T-helper 1 cell treated with Interleukin-12 subunit alpha and Interleukin-12 subunit beta and Interleukin-4 antibody, amounts not matched to agents 30 ng/mL and 1 ng/mL, for 36 hours (primary cell): ENCODE measurements at regions not wholly inside any gene's neighbourhood (a gene's known extent, or its start where the extent isn't known, plus 50 kb on each side); places are given as distances from the start of the nearest gene placed in this dataset.
"Not testable (repeated sequence)": the region's sequence is repeated elsewhere in the genome, so short reads cannot be mapped to it uniquely, and the experiment has no call there.

ENCODE experiments used
- intact Hi-C: fragments of 100-400 bp; cut with micrococcal nuclease; formaldehyde crosslinking; loops from one replicate; pipeline ENCODE4 v1.15.1; 2024

GRCh38 chr6:144423167-144423566, 138.0 kb downstream of the UTRN start:
- intact Hi-C loops: loop anchor here (5.0 kb wide), 1 partner anchor 136 kb away; the partner anchor contains the start of gene UTRN

DNA sequence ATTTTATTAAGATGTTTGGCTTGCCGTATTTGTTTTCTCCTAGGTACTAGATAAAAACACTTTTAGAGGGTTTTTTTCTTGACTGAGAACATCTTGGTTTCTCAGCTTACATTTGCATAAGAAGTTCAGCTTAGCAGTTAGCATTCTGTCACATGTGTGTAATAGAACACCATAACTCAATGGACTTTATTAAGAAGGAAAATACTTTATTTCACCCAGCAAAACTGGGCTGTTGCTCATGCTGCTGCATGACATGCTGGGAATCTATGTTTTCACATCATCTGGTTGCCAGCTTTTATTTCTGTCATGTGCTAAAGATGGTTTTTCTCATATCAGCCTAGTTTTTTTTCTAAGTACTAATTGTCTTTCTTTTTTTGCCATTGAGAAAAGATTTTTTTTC, 144.6 kb downstream of the UTRN start:
- intact Hi-C loops: no loop called here

DNA sequence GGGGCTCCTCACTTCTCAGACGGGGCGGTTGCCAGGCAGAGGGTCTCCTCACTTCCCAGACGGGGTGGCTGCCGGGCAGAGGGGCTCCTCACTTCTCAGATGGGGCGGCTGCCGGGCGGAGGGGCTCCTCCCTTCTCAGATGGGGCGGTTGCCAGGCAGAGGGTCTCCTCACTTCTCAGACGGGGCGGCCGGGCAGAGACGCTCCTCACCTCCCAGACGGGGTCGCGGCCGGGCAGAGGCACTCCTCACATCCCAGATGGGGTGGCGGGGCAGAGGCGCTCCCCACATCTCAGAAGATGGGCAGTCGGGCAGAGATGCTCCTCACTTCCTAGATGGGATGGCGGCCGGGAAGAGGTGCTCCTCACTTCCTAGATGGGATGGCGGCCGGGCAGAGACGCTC, 148.3 kb downstream of the UTRN start:
- intact Hi-C loops: not testable (repeated sequence)

DNA sequence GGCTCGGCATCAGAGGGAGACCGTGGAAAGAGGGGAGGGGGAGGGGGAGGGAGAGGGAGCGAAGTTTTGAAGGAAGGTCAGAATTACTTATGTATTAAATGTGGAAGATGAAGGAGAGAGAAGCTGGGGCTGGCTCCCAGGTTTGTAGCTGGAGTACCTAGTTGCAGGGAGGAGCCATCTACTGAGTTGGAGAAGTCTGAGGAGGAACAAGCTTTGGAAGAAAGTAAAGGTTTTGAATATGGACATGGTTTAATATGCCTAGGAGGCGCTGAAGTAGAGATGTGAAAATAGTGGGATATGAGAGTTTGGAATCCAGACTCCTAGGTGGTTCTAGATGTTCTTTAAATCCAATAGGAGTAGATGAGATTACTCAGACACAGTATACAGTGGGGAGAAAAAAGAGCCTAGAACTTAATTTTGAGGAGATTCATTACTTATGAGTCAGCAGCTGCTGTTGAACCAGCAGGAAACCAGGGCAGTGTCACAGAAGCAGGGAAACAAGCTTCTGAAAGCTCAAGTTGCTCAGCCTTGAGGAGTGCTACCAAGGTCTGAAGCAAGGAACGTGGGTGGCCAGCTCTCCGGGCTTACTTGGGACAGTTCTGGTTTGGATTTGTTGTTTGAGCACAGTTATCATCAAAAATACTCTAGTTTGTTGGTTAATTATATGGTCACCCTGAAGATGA, 149.3 kb downstream of the UTRN start:
- intact Hi-C loops: no loop called here

DNA sequence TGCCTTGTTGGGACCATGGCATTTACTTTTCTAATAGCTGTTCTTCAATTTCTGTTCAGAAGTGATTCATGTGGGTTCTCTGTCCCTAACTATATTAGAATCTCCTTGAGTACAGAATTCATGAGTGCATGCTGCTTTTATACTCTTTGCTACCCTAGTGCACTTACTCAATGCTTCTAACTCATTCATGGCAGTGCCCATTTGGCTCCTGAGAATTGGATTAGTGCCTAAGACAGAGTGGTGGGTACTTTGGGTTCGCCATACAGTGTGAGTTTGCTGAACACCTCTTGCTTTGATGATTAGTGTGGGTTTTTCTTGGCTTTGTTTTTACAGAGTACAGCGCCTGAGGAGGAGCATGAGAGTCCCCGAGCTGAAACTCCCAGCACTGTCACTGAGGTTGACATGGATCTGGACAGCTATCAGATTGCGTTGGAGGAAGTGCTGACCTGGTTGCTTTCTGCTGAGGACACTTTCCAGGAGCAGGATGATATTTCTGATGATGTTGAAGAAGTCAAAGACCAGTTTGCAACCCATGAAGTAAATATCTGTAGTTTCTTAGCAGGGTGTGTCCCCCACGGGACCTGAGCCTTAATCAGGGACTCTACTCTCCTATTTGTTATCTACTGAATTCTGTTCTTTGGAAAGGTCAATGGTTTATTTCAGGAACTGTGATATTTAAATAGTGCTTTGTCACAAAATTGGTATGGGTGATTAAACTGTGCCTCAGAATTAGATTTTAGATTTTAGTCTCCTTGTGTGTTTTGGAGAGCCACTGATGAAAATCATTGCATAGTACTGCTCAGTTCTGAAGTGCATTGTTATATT, 150.7 kb downstream of the UTRN start:
- intact Hi-C loops: no loop called here

- intact Hi-C loops: no loop called here
These were observed 152.0 kb downstream of the UTRN start for GRCh38 chr6:144437105-144437504.

GRCh38 chr6:144438103-144438502, 153.0 kb downstream of the UTRN start:
- intact Hi-C loops: no loop called here

DNA sequence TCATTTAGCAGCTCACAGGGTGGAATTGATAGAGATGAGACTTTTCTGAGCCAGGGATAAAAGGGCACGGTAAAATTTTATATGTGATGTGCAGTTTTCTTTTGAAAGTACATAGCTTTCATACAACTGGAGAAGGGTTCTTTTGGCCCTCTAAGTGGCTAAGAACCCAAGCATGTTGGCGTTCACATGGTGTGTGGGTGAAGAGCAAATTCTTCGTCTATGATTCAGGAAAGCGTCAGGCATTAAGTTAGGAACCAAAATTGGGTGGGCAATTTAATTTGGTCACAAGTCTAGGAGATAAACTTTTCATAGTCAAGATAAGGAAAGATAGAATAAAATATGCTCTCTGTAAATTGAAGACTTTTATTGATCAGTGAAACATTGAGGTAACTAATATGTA, 153.9 kb downstream of the UTRN start:
- intact Hi-C loops: no loop called here

- intact Hi-C loops: not testable (repeated sequence)
These were observed 156.7 kb downstream of the UTRN start for GRCh38 chr6:144441801-144442200.

GRCh38 chr6:144443157-144443556, 158.0 kb downstream of the UTRN start:
- intact Hi-C loops: no loop called here

DNA sequence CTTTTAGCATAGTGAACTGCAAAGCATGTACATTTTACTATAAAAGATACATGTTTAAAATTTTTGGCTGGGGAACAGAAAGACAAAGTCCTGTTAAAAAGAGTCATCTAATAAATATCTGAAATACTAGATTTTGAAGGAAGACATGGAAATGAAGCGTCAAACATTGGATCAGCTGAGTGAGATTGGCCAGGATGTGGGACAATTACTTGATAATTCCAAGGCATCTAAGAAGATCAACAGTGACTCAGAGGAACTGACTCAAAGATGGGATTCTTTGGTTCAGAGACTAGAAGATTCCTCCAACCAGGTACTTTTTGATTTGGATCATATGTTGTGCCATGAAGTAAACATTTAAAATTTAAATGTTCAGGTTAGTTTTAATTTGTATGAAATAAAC, 162.3 kb downstream of the UTRN start:
- intact Hi-C loops: no loop called here

- intact Hi-C loops: no loop called here
These were observed 164.1 kb downstream of the UTRN start for GRCh38 chr6:144449218-144449617.

- intact Hi-C loops: no loop called here
These were observed 164.9 kb downstream of the UTRN start for GRCh38 chr6:144449911-144450597.

DNA sequence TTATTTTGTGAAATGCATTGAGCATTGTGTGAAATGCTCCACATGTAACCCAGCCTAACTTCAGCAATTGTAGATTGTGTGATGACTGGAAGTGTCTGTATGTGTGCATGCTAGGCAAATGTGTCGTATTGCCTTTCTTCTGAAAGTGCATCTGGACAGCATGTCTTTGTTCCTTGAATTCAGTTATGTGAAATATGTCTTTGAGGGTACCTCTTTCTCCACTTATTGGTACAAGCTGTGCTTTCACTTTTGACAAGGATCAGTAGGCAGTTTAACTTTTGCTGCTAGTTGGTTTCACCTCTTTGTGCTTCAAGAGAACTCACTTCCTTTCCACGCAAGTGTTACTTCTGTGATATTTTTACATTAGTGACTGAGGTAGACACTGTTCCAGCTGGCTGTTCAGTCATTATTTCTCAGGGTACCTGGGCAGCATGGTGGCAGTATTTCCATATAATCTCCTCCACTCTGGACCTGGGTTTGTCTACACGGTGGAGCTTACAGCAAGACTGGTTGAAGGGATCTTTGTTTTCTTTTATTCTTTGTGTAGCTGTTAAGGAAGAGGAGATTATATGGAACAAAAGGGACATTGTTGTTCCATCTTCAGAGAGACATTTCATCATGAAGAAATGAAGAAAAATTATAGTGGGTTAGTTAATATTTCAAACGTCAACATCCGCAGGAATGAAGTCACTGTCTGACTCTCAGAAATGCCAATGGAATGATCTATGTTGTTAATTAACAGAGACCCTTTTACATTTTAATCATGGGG, 175.4 kb downstream of the UTRN start:
- intact Hi-C loops: loop anchor here (1.0 to 5.0 kb wide), 3 partner anchors 110 to 363 kb away; partner anchors contain the start of genes SF3B5 and UTRN

DNA sequence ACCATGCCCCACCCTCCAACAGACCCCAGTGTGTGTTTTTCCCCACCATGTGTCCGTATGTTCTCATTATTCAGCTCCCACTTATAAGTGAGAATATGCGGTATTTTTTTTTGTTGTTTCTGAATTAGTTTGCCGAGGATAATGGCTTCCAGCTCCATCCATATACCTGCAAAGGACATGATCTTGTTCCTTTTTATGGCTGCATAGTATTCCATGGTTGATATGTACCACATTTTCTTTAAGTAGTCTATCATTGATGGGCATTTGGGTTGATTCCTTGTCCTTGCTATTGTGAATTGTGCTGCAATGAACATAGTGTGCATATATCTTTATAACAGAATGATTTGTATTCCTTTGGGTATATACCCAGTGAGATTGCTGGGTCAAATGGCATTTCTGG, 176.9 kb downstream of the UTRN start:
- intact Hi-C loops: loop anchor here (5.0 kb wide), 2 partner anchors 175 to 365 kb away; partner anchors contain the start of genes SF3B5 and UTRN

DNA sequence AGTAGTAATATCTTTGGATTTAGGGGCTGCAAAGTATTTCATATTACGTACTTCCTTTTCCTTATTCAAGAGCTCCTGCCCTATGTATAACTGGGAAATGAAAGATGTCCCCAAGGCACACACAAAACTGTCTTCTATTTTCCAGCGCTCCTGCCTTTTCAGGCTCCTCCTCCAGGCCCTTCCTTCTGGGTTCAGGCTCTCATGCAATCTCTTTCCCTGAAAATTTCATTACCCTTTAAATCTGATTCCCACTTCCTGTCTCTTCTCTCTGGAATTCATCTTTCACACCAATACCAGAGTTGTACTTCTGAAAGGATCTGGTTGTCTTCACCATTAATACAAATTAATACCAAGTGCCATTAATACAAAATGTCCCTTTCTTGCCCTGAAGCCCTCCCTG, 181.6 kb downstream of the UTRN start:
- intact Hi-C loops: loop anchor here (5.0 kb wide), 1 partner anchor 249 kb away; no protein-coding TSS in a partner anchor

DNA sequence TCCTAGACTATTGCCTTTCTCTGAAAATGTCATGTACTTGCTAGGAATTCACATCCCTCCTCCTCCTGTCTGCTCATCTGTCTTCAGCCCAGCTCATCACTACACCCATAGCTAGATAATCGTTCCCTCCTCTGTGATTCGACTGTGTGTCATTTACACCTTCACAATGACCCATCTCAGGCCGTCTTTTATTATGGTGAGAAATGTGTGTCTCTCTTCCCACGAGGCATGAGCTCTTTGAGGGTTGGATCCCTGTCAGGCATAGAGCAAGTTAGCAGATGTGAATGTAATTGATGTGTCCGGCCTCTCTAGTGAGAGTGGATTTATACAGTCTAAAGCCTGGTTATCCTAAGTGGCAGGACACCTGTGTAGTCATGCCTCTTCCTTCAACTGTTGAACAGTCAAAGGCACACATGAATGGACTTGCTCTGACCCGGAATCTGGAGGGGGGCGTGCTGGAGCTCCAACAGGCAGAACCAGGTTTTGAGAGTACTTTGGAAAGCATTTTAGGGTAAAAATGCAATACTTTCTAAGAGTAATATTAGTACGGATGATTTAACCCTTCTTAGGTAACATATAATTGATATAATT, 182.1 kb downstream of the UTRN start:
- intact Hi-C loops: loop anchor here (5.0 kb wide), 1 partner anchor 250 kb away; no protein-coding TSS in a partner anchor

DNA sequence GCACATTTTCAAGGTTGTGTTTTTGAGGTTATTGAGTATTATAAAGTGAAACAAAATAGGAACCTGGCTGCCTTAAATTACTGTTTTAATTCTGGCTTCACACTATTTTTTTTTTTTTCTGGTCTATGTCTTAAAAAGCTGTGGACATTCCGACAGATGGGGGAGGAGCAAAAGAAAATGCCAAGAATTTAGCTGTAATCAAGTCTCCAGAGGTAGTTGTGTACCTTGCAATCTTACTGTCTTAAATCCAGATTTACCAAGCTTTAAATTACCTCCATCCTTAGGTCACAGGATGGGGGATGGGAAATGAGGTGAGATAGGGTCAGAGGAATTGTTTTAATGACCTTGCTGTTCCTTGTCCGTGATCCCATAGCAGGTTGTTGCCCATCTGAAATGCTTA, 182.8 kb downstream of the UTRN start:
- intact Hi-C loops: loop anchor here (5.0 kb wide), 1 partner anchor 251 kb away; no protein-coding TSS in a partner anchor

GRCh38 chr6:144468709-144469108, 183.6 kb downstream of the UTRN start:
- intact Hi-C loops: loop anchor here (5.0 kb wide), 1 partner anchor 251 kb away; no protein-coding TSS in a partner anchor

DNA sequence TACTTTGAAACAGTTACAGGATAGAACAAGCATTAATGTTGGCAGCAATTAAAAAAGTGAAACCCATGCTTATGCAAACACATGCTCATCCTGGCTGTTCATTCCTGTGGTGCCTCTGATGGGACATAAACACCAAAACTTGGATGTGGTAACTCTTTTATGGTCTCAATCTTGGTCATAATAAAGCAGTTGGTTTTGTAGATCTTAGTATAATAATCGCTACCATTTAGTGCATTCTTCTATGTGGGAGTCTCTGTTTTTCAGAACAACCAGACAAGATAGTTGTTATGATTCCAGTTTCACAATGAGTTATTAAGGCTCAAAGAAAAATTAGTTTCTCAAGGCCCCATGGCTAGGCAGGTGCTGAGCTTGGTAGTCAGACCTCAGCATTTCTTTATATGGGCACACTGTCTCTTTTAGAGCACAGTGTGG, 184.0 kb downstream of the UTRN start:
- intact Hi-C loops: loop anchor here (5.0 kb wide), 1 partner anchor 252 kb away; no protein-coding TSS in a partner anchor
